ENCODE measurements at regions not wholly inside any gene's neighbourhood (a gene's known extent, or its start where the extent isn't known, plus 50 kb on each side); places are given as distances from the start of the nearest gene placed in this dataset.

- TF ChIP-seq CTCF (IDR thresholded peaks at IDR 0.05) (no peak), POLR2A (IDR thresholded peaks at IDR 0.05) (no peak)
Observed at GRCh38 chr15:62524848-62525247, 359.8 kb upstream of the C2CD4B start.
